BJ (cell line): ENCODE measurements at regions not wholly inside any gene's neighbourhood (a gene's known extent, or its start where the extent isn't known, plus 50 kb on each side); places are given as distances from the start of the nearest gene placed in this dataset.

Experiments used
- CTCF ChIA-PET: fragments of 350-600 bp; formaldehyde crosslinking; extraction: SDS; loops from one replicate; lab custom pipeline; 2021; ENCODE audit warnings: antibody characterized with exemption, inconsistent platforms; lab: Yijun Ruan, JAX
- POLR2A ChIA-PET: fragments of 300-600 bp; sonication (Branson Sonifier 250); formaldehyde crosslinking; extraction: SDS; loops from one replicate; lab custom pipeline; 2021; ENCODE audit warnings: antibody characterized with exemption; lab: Charles Lee
- DNase-seq: peaks from one replicate; pipeline ENCODE4 v3.0.0-alpha.2; 2011; ENCODE audit warnings: low read depth
- H3K27me3 ChIP-seq: 2 replicates; pipeline ENCODE4 v1.6.0; 2011; ENCODE audit warnings: low read length; ENCODE audit not compliant: control insufficient read depth, insufficient read depth
- H3K36me3 ChIP-seq: 2 replicates; pipeline ENCODE4 v1.5.1; 2011; ENCODE audit warnings: low read length; ENCODE audit not compliant: control insufficient read depth, insufficient read depth
- H3K4me3 ChIP-seq: 2 replicates; pipeline ENCODE4 v1.5.1; 2011; ENCODE audit warnings: low read depth, mild to moderate bottlenecking, control low read depth, low read length
- TF ChIP-seq, protein P1 (sequence below): IDR thresholded peaks from 2 replicates; pipeline ENCODE4 v1.5.1; 2011; ENCODE audit warnings: low read depth, mild to moderate bottlenecking, control low read depth, inconsistent platforms, low read length, moderate library complexity; ENCODE audit not compliant: insufficient read depth

DNA sequence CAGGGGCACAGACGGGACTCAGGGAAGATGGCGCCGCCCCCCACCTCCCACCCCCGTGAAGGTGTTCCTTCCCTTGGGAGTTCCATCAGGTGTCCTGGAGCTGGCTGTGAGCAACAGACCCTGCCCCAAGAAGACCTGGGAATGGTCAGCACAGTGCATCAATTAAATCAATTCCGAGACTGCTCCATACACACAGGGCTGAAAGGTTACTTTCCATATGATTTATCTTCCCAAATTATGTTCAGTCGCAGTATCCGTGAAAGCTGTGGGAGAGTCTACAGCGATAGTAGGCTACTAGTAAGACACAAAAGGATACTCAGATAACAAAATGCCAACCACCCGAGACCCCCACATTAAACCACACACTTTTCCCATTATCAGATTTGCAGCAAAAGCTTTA lies 71.8 kb upstream of the PABPC3 start:
- Histone ChIP-seq H3K4me3 (no peak overlapping the region), H3K27me3 (no peaks in the 10 kb centered on the region; the same call in 1 of the 2 replicates), H3K36me3 (no peaks in the 10 kb centered on the region)
- TF ChIP-seq, protein P1, sequence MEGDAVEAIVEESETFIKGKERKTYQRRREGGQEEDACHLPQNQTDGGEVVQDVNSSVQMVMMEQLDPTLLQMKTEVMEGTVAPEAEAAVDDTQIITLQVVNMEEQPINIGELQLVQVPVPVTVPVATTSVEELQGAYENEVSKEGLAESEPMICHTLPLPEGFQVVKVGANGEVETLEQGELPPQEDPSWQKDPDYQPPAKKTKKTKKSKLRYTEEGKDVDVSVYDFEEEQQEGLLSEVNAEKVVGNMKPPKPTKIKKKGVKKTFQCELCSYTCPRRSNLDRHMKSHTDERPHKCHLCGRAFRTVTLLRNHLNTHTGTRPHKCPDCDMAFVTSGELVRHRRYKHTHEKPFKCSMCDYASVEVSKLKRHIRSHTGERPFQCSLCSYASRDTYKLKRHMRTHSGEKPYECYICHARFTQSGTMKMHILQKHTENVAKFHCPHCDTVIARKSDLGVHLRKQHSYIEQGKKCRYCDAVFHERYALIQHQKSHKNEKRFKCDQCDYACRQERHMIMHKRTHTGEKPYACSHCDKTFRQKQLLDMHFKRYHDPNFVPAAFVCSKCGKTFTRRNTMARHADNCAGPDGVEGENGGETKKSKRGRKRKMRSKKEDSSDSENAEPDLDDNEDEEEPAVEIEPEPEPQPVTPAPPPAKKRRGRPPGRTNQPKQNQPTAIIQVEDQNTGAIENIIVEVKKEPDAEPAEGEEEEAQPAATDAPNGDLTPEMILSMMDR, result no peak
- CTCF ChIA-PET, result interaction anchor here (1.0 to 1.7 kb wide), 2 partner anchors 29 to 90 kb away, joined by 3 to 7 read pairs; no protein-coding TSS in a partner anchor
- POLR2A ChIA-PET, result no interaction called here
- DNase-seq, result no peak

DNA sequence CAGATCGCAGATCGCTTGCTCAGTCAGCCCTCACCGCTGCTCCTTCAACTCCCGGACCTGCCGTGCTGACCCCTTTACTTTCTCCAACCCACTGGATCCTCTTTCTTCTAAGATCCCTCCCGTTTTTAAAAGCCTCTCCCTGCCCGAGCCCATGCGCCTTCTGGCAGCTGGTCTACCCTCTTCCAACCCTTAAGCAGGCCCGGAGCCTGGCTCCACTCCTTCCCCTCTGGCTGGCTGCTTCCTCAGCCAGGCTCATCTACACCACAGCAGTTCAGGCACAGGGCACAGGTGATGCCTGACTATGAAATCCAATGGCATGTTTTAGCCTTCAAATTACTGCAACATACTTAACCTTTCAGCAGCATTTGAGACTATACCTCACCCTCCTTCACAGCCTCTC lies 63.8 kb upstream of the PABPC3 start:
- Histone ChIP-seq H3K27me3 (no peaks in the 10 kb centered on the region), H3K4me3 (no peak overlapping the region), H3K36me3 (no peaks in the 10 kb centered on the region)
- POLR2A ChIA-PET, result no interaction called here
- DNase-seq, result no peak
- CTCF ChIA-PET, result interaction anchor here (1.1 kb wide), 1 partner anchor 37 kb away, joined by 3 read pairs; no protein-coding TSS in a partner anchor
- TF ChIP-seq, protein P1, result no peak

DNA sequence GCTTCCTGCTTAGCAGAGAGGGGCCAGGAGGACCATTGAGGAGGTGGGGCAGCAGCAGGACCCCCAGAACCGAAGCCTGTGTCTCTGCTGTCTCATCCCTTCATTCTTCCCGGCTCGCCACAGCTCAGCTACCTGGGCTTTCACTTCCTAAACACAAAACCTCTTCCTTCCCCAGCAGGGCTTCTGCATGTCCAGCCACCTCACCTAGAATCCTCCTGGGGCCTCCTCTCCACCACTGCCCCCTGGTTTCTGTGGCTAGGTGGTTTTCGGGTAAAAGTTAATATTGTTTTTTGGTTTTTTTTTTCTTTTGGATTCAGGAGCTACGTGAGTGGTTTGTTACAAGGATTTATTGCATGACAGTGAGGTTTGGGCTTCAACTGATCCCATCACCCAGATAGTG lies 61.8 kb upstream of the PABPC3 start:
- ChIA-PET CTCF (interaction anchor here (0.9 to 1.1 kb wide), 2 partner anchors 15 to 38 kb away, joined by 4 to 5 read pairs; no protein-coding TSS in a partner anchor), POLR2A (no interaction called here)
- DNase-seq, result no peak
- H3K4me3 ChIP-seq, result no peak overlapping the region
- H3K36me3 ChIP-seq, result no peaks in the 10 kb centered on the region
- no peaks in the 10 kb centered on the region for H3K27me3 ChIP-seq
- TF ChIP-seq, protein P1, result no peak

DNA sequence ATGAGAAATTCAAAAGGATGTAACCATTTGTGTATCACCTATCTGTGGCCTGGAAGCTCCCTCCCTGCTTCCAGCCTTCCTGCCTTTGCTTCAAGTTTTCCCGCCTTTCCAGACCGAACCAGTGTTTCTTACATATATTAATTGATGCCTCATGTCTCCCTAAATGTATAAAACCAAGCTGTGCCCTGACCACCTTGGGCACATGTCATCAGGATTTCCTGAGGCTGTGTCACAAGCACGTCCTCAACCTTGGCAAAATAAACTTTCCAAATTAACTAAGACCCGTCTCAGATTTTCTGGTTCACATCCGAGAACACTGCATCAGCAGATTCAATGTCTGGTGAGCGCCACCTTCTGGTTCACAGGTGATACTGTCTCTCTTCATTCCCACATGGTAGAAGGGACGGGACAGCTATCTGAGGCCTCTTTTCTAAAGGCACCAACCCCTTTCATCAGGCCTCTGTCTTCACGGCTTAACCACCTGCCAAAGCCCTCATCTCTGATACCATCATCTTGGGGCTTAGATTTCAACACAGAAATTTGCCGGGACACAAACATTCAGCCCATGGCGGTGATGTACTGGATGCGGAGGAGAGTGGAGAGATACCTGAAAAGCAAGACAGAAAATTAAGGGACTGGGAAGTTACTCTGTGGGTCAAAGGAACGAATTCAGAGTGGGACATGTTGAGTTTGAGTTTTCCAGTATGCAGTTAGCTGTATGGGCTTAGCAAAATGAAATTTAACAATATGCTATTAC lies 58.7 kb upstream of the PABPC3 start:
- POLR2A ChIA-PET, result no interaction called here
- Histone ChIP-seq H3K27me3 (peaks cover 3% of the 10 kb centered on the region; the same call in 1 of the 2 replicates), H3K36me3 (no peaks in the 10 kb centered on the region), H3K4me3 (no peak overlapping the region)
- CTCF ChIA-PET, result interaction anchor here (0.7 to 1.6 kb wide), 16 partner anchors 12 to 188 kb away, joined by 3 to 16 read pairs (median 4); no protein-coding TSS in a partner anchor
- DNase-seq, result no peak
- TF ChIP-seq, protein P1, result peak; percentile 78

DNA sequence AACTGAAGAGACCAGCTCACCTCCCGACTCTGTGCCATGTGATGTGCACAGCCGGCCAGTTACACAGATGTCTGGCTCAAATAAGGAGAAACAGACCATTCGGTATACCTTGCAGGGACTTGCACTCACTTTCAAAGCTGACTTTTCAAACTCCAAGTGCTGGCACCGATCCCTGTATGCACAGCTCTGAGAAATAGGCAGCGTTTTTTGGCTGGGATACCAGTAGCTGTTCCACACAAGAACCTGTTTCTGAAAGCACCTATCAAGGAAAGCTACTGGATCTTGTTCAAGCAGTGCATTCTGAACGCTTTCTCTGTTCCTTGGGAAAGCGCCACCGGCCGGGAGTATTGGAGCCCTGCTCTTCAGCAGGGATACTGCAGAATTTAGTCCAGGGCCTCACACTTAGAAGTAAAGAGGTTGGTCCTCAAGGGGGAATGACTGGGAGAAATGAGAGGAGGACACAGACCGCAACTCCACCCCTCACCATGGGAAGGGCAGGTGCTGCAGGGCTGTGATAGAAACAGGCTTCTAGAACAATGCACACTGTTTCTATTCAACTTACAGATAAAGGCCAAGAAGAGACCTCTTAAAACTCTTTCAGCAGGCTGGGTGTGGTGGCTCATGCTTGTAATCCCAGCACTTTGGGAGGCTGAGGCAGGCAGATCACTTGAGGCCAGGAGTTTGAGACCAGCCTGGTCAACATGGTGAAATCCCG lies 53.6 kb upstream of the PABPC3 start:
- POLR2A ChIA-PET, result no interaction called here
- Histone ChIP-seq H3K36me3 (no peaks in the 10 kb centered on the region), H3K4me3 (no peak overlapping the region), H3K27me3 (peaks cover 10% of the 10 kb centered on the region)
- CTCF ChIA-PET, result interaction anchor here (1.3 kb wide), 1 partner anchor 47 kb away, joined by 6 read pairs; no protein-coding TSS in a partner anchor
- DNase-seq, result no peak
- TF ChIP-seq, protein P1, result no peak
